Fibroblast of lung (primary cell): ENCODE measurements at regions not wholly inside any gene's neighbourhood (a gene's known extent, or its start where the extent isn't known, plus 50 kb on each side); places are given as distances from the start of the nearest gene placed in this dataset.
A peak's percentile ranks its signal among the peaks of the same experiment; 100 is the strongest.

Source experiments
- DNase-seq, 2 donors: peaks; one replicate each; pipeline versions ENCODE4 v3.0.0 to v3.0.0-alpha.2; 2010; ENCODE audit warnings: low read depth in 2 of 2
- H2AFZ ChIP-seq: 2 replicates; pipeline ENCODE4 v1.5.1; 2012; ENCODE audit warnings: low read length, control low read depth, inconsistent platforms
- H3K27ac ChIP-seq: 2 replicates; pipeline ENCODE4 v1.5.1; 2011; ENCODE audit warnings: low read length, control low read depth; ENCODE audit not compliant: insufficient read depth
- H3K27me3 ChIP-seq: 2 replicates; pipeline ENCODE4 v1.5.1; 2011; ENCODE audit warnings: mild to moderate bottlenecking, low read length; ENCODE audit not compliant: control insufficient read depth, insufficient read depth
- H3K36me3 ChIP-seq: 2 replicates; pipeline ENCODE4 v1.5.1; 2011; ENCODE audit warnings: low read length; ENCODE audit not compliant: control insufficient read depth, insufficient read depth
- H3K4me1 ChIP-seq: 2 replicates; pipeline ENCODE4 v1.5.1; 2011; ENCODE audit warnings: low read length; ENCODE audit not compliant: control insufficient read depth, insufficient read depth; ENCODE audit errors: extremely low read depth
- H3K4me2 ChIP-seq: 2 replicates; pipeline ENCODE4 v1.5.1; 2011; ENCODE audit warnings: low read length, control low read depth; ENCODE audit not compliant: insufficient read depth; ENCODE audit errors: extremely low read depth
- H3K4me3 ChIP-seq, 4 experiments: fragments of 200-600 bp in 1 of 4; sonication (generic) in 1 of 4; replicated peaks in 1 of 4; 2 replicates each; pipeline ENCODE4 v1.5.1; 2011 to 2016; ENCODE audit warnings: low read length in 4 of 4, low read depth in 3 of 4, mild to moderate bottlenecking in 3 of 4, control low read depth in 2 of 4, inconsistent platforms in 1 of 4, mixed read lengths in 1 of 4; ENCODE audit not compliant: insufficient read depth in 1 of 4; ENCODE audit errors: control extremely low read depth in 1 of 4
- H3K79me2 ChIP-seq: 2 replicates; pipeline ENCODE4 v1.5.1; 2012; ENCODE audit warnings: mild to moderate bottlenecking, low read length, inconsistent platforms; ENCODE audit not compliant: control insufficient read depth, insufficient read depth
- H3K9ac ChIP-seq: 2 replicates; pipeline ENCODE4 v1.5.1; 2011; ENCODE audit warnings: mild to moderate bottlenecking, low read length, control low read depth; ENCODE audit not compliant: insufficient read depth
- H3K9me3 ChIP-seq: 2 replicates; pipeline ENCODE4 v1.5.1; 2012; ENCODE audit warnings: low read depth, low read length; ENCODE audit not compliant: control insufficient read depth, insufficient read depth
- H4K20me1 ChIP-seq: 2 replicates; pipeline ENCODE4 v1.5.1; 2011; ENCODE audit warnings: low read length; ENCODE audit not compliant: control insufficient read depth, insufficient read depth; ENCODE audit errors: extremely low read depth
- EZH2 ChIP-seq: IDR thresholded peaks from 2 replicates; pipeline ENCODE4 v1.5.1; 2012; ENCODE audit warnings: low read length, control low read depth, mild to moderate bottlenecking; ENCODE audit errors: missing control alignments
- TF ChIP-seq, protein P1 (sequence below), 2 donors: IDR thresholded peaks in 1 of 2; conservative IDR thresholded peaks in 1 of 2; 1 replicate in 1 of 2; 2 replicates in 1 of 2; pipeline ENCODE4 v1.5.1; 2011 to 2012; ENCODE audit warnings: low read length in 2 of 2, control low read depth in 1 of 2, inconsistent platforms in 1 of 2, low read depth in 1 of 2, mild to moderate bottlenecking in 1 of 2

DNA sequence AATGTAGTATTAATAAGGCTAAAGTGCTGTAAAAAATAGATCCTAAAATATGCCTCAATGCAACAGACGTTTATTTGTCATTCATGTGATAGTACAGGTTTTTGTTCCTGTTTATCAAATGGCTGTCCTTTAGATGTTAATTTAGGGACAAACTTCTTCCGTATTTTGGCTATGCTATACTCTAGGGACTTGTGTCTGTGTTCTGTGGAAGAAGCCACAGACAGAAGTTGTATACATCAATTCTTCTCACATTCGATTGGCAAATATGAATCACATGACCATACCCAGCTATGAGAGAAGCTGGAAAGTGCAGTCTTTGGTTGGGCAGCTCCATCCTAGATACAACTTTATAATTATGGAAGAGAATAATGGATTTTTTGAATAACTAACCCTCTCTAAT is 232.7 kb upstream of the SNX7 start:
- Histone ChIP-seq H2AFZ (no peak overlapping the region), H3K27ac (no peak overlapping the region), H3K4me2 (no peak overlapping the region), H3K4me3 (no peak overlapping the region), H3K79me2 (no peaks in the 10 kb centered on the region), H3K9ac (no peak overlapping the region), H3K36me3 (no peaks in the 10 kb centered on the region), H3K9me3 (no peaks in the 10 kb centered on the region), H3K27me3 (no peaks in the 10 kb centered on the region), H3K4me1 (no peaks in the 10 kb centered on the region), H4K20me1 (no peaks in the 10 kb centered on the region)
- TF ChIP-seq EZH2: no peak
- TF ChIP-seq, protein P1, sequence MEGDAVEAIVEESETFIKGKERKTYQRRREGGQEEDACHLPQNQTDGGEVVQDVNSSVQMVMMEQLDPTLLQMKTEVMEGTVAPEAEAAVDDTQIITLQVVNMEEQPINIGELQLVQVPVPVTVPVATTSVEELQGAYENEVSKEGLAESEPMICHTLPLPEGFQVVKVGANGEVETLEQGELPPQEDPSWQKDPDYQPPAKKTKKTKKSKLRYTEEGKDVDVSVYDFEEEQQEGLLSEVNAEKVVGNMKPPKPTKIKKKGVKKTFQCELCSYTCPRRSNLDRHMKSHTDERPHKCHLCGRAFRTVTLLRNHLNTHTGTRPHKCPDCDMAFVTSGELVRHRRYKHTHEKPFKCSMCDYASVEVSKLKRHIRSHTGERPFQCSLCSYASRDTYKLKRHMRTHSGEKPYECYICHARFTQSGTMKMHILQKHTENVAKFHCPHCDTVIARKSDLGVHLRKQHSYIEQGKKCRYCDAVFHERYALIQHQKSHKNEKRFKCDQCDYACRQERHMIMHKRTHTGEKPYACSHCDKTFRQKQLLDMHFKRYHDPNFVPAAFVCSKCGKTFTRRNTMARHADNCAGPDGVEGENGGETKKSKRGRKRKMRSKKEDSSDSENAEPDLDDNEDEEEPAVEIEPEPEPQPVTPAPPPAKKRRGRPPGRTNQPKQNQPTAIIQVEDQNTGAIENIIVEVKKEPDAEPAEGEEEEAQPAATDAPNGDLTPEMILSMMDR (conservative IDR thresholded peaks at IDR 0.05 in 1 of 2, IDR thresholded peaks at IDR 0.05 in 1 of 2; ENCODE audit: low read depth in 1 of 2, low read length in 2 of 2): no peak
- no peak for DNase-seq

DNA sequence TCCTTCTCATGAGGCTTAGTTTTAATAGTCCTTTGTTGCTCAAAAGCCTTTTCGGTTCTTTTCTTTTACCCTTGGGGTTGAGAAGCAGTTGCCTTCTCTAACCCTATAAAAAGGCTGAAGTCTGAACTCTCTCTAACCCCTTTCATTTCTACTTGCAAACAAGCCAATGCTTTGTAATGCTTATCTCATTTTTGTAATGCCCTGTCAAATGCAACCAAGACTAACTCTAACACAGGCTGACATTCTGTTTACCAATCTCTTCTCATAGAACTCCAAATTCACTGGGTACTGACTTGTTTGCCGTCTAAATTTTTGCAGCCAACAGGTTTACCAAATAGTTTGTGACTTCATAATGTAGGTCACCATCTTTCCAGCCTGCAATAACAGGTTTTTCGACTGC is 233.9 kb upstream of the SNX7 start:
- Histone ChIP-seq H3K27me3 (no peaks in the 10 kb centered on the region), H2AFZ (no peak overlapping the region), H3K79me2 (no peaks in the 10 kb centered on the region), H3K9me3 (no peaks in the 10 kb centered on the region), H3K4me2 (no peak overlapping the region), H3K4me3 (no peak overlapping the region), H3K4me1 (no peaks in the 10 kb centered on the region), H4K20me1 (no peaks in the 10 kb centered on the region), H3K9ac (no peak overlapping the region), H3K27ac (no peak overlapping the region), H3K36me3 (no peaks in the 10 kb centered on the region)
- TF ChIP-seq, protein P1 (conservative IDR thresholded peaks at IDR 0.05 in 1 of 2, IDR thresholded peaks at IDR 0.05 in 1 of 2; ENCODE audit: low read depth in 1 of 2, low read length in 2 of 2): no peak
- no peak for TF ChIP-seq EZH2
- no peak for DNase-seq

DNA sequence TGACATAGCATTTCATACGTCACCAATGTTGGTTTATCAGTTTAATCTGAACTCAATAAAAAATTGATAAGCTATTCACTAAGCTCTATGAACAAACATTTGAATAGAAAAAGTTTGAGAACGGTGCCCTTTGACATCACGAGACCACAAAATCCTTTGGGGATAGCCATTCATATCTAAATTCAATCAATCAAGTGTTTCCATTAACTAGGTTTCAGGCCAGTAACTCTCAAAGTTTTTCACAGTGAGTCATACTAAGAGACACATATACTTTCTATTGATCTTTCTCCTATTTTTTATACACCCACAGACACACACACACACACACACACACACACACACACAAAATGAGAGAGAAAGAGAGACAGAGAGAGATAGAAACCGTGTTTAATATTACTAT is 235.4 kb upstream of the SNX7 start:
- peak in 1 of 2 donors; percentile 27 for DNase-seq
- Histone ChIP-seq H2AFZ (no peak overlapping the region), H3K4me2 (no peak overlapping the region), H3K27me3 (no peaks in the 10 kb centered on the region), H4K20me1 (no peaks in the 10 kb centered on the region), H3K9ac (no peak overlapping the region), H3K4me3 (no peak overlapping the region), H3K36me3 (no peaks in the 10 kb centered on the region), H3K9me3 (no peaks in the 10 kb centered on the region), H3K4me1 (no peaks in the 10 kb centered on the region), H3K27ac (no peak overlapping the region), H3K79me2 (no peaks in the 10 kb centered on the region)
- TF ChIP-seq, protein P1 (conservative IDR thresholded peaks at IDR 0.05 in 1 of 2, IDR thresholded peaks at IDR 0.05 in 1 of 2; ENCODE audit: low read depth in 1 of 2, low read length in 2 of 2): no peak
- no peak for TF ChIP-seq EZH2
